ENCODE measurements at regions not wholly inside any gene's neighbourhood (a gene's known extent, or its start where the extent isn't known, plus 50 kb on each side); places are given as distances from the start of the nearest gene placed in this dataset.
"Not testable (repeated sequence)": the region's sequence is repeated elsewhere in the genome, so short reads cannot be mapped to it uniquely, and the experiment has no call there.

DNA sequence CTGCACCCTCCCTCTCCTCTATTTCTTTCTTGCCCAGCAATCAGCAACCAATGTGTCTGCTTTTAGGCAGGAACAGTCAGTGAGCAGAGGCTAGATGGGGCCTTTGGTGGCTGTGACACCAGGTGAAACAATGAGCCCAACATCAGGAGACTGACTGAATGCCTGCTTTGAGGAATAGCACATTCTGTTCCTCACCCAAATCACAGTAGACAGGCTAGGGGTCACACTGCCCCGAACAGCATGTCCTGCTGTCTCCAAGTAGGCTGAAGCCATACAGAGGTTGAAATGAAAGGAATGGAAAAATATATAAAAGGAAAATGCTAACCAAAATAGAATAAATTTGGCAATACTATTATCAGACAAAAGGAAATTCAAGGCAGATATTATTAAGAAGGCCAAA lies 122.5 kb upstream of the GDNF start:
- DNase-seq (ENCODE audit: low read depth in 2 of 2): no peak

DNA sequence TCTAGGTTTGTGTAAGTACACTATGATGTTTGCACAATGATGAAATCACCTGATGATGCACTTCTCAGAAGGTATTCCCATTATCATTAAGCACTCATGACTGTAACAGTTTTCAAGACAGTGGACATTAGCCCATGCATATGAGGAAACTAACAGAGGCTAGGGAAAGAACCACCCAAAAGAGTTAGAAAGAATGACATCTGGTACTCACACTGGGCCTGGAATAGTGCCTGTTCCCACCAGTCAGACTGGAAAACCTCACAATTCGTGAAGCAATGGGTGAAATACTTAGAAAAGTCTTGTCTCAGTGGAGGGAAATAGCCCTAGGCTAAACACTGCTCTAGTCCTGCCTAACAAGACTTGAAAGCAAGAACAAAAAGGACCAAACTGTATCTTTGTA lies 117.4 kb upstream of the GDNF start:
- DNase-seq (ENCODE audit: low read depth in 2 of 2): no peak

DNA sequence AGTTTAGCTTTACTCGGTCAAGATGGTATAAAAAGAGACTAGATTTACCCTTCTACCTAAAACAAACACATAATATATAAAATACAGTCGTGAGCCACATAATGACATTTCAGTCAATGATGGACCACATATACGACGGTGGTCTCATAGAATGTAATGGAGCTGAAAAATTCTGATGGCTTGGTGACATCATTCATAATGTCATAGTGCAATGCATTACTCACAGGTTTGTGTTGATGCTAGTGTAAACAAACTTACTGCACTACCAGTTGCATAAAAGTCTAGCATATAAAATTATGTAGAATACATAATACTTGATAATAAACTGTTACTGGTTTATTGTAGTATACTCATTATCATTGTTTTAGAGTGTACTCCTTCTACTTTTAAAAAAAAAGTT lies 115.9 kb upstream of the GDNF start:
- no peak for DNase-seq (ENCODE audit: low read depth in 2 of 2)

DNA sequence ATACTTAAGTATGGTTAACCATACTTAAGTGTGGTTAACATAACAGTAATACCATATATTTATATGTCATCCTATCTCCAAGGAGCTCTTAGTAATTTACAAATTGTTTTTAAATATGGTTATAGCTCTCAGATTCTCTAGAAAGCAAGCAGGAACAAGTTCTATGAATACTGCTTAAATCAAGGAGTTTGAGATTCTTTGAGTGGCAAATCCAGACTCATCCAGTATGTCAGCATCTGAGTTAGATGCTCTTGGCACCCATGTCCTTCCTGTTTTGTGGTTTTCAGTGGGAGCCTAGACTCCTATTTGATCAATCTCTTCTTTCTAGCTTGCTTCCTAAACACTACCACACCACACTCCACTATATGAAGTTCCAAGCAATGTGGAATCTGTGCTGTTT lies 114.7 kb upstream of the GDNF start:
- no peak for DNase-seq (ENCODE audit: low read depth in 2 of 2)

DNA sequence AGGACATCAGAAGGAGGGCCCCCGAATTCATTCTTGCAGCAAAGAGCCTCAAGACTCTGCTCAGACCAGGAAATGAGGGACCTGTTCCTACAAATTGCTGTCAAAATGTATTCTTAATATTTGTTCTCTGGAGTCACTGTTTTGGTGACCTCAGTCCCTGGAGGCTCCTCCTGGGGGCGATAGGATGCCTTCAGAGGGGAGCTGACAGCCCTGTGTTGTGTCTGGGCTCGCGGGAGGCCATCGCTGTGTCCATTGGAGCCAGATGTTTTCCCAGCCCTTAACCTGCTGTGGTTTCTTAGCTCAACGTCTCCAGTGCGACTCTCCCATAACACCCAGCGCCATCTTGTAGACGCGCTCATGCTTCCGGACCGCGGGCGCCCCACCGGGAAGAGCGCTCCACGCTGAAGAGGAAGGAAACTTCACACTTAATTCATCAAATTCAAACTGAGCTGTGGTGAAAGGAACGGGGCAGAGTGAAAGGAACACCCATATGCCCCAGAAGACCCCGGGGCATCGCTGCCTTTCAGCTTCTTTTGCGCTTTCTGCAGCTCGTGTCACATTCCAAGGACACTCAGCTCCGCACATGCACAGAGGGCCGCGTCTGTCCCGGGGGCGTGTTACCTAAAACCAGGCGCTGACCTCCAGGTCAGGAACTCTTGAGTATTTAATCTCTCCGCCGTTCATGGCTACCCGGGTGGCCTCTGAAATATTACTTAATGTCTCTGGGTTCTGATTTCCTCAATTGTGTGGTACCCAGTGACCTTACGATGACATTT lies 112.3 kb upstream of the GDNF start:
- no peak for DNase-seq (ENCODE audit: low read depth in 2 of 2)

DNA sequence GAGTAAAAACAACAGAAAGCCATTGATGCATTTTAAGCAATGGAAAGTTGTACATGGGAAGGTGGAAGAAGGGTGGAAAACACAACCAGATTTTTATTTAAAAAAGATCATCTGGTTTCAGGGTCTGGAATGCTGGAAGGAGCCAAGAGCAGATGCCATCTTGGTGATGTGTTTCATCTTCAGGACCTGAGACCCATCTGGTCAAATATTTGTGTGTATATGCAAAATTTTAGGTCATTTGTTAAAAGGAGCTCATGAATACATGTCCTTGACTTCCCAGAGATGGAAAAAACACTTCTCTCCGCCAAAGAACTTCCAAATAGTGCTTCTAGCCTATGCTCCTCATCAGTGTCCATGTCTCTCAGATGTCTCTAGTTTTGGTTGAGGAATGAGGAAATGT lies 110.6 kb upstream of the GDNF start:
- no peak for DNase-seq (ENCODE audit: low read depth in 2 of 2)

DNA sequence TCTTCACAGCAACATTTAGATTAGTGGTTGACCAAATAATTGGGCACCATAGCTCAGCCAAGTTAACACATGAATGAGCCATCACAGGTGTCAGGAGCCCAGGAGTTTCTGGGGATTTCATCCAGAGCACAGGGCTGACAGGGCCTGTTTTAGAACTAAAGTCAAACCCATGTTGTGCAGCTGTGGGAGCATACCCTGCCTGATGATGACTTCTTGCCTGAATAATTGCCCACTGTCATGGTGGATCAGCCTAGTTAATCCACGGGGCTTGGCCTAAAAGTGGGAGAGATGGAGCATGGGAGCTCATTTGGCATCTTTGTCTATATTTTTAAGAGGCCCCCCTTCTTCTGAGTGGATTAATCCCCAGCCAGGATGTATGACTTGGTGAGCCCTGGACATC lies 105.6 kb upstream of the GDNF start:
- no peak for DNase-seq (ENCODE audit: low read depth in 2 of 2)

DNA sequence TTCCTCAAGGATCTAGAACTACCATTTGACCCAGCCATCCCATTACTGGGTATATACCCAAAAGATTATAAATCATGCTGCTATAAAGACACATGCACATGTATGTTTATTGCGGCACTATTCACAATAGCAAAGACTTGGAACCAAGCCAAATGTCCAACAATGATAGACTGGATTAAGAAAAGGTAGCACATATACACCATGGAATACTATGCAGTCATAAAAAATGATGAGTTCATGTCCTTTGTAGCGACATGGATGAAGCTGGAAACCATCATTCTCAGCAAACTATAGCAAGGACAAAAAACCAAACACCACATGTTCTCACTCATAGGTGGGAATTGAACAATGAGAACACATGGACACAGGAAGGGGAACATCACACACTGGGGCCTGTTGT lies 103.3 kb upstream of the GDNF start:
- DNase-seq (ENCODE audit: low read depth in 2 of 2): not testable (repeated sequence)

DNA sequence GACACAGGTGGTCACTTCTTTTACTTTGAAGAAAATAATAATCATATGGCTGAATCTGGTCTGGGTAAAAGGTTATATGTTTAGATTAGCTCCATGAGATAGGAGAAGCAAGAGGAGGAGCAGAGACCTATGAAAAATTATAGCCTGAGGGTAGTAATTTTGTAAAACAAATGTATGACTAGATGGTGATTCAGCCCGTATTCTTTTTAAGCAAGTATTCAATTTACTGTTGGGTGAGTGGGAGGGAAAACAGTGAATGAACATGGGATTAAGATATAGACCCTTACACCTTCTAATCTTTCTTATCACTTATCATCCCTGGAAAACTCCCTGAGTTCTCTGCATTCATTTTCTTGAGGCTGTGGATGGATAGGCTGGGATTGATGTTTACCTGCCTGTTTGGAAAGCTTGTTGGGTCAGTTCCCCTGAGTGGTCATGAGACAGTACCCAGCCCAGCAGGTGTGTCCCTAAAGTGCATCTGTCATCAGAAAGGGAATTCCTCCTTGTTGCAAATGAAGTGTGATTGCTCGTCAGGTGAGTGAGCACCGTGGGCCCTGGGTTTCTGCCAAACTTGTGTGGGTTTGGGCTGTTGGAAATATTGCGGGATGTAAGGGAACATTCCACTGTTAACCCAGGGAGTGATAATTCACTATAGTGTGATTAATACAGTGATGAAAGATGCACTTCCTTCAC lies 101.2 kb upstream of the GDNF start:
- DNase-seq (ENCODE audit: low read depth in 2 of 2): no peak

DNA sequence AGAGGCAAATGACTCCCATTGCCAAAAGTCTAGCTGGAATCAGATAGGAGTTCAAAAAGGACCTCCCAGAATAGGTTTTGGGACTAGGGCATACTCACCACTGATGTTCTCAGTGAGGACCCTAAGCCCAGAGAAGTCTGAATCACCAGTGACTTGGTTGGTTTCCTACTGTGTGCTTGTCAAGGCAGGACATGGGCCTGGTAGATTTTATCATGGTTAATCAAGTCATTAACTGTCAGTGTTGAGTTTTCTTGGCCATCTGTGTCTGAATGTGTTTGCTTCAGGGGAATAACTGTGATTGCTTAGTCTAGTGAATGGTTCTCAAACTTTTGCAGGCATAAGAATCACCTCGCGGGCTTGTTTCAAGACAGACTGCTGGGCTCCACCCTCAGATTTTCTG lies 99.0 kb upstream of the GDNF start:
- DNase-seq (ENCODE audit: low read depth in 2 of 2): no peak

DNA sequence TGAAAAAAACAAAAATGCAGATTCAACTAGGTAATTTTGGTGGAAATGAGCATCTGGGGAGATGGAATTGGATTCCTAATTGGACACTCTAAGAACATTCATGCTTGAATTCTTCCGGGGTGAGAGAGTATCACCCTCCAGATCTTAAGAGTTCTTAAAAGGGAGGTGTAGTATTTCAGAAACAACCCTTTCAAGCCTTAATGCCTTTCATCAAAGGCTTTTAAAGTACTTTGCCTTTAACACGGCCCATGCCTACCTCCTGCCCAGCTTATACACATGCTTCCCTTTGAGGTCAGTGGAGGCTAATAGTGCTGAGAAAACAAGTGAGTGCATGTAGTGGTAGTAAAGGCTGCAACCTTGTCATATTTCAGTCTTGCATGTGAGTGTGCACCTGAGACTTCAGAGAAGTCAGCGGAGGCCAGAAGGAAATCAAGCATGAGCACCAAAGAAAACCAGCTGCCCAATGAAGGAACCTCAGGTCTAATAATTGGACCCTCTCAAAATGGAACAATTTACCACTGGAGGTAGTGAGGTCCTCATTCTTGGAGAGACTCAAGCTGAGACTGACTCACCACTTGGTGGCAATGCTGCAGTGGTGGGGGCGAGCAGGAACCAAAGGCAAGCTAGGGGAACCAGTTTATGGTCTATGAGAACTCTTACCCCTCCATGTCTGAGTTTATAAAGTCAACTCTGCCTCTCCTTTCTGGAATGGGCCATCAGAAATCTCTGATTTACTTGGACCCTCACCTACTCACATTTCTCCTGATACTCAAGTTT lies 98.4 kb upstream of the GDNF start:
- DNase-seq (ENCODE audit: low read depth in 2 of 2): no peak

DNA sequence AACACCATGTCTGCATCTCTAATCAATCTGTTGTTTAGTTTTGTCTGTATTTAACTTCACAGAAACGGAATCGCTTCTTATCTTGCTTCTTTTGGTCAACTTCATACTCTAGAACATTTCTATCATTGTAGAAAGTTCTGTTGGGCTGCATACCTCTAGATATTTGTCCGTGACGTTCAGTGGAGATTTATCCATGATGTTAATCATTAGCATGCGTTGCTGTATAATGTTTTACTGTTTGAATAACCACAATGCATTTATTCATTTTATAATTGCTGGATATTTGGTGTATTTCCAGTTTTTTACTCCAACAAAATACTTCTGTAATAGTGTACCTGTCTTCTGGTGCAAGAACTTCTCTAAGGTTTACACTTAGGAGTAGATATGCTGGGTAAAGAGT lies 96.2 kb upstream of the GDNF start:
- DNase-seq (ENCODE audit: low read depth in 2 of 2): no peak

DNA sequence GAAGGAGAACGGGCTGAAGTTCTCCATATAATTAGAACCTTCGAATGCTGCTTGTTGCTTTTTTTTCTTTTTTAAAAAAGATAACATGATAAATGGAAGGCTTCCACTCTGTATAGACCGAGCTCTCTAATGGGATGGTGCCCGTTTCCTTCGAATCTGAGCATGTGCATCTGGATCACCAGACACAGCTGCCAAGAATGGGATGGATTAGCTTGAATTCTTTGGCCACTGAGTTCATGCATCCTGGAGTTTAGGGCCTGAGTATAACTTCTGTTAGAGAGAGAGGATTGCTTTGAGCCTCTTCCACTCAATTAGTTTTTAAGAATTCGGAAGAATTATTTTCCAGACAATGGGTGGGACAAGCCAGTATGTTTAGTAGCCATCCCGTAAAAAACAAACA lies 93.7 kb upstream of the GDNF start:
- no peak for DNase-seq (ENCODE audit: low read depth in 2 of 2)

DNA sequence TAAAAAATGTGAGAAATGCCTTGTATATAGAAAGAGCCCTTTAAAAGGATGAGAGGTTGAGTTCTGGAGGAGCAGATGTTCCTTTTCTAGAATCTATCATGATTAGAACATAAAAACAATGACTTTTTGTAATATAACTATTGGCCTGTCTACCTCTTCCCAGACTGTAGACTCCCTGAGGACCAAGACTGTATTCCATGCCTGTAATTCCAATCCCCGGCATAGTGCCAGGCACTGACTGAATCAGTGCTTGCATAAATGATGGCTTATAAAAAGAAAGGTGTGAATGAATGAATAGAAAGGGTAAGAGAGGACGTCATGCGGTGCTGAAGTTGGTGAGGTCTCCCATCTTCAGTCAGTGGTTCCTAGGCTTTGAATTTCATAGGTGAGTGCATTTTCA lies 92.6 kb upstream of the GDNF start:
- DNase-seq (ENCODE audit: low read depth in 2 of 2): no peak

DNA sequence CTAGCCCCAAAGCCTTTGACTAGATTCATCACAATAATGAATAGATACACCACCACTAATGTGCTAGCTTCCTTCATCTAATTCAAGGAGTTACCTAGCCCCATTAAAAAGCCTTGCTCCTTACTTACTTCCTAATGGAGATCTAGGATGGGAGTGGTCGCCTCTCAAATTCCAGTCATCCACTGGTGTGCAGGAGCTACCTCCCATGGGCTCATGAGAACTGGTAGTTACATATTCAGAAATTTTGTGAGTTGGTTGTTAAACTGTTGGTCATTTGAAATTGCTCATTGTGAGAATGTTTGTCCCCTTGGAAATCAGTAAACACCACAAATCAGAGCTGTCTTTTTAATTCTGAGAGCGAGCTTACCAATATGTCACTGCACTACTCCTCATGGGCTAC lies 91.7 kb upstream of the GDNF start:
- no peak for DNase-seq (ENCODE audit: low read depth in 2 of 2)

DNA sequence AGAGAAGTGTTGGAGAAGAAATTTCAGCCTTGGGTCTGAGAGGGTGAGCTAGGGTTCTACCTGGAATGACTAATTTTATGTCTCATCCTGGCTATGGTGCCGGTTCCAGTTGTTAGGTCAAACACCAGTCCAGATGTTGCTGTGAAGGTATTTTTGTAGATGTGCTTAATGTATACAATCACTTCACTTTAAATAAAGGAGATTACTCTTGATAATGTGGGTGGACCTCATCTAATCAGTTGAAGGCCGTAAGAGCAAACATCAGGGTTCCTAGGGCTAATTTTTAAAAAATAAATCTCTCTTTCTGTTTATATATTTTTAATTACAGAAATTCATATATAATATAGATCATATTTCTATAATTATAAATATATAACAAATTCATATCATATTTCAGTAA lies 90.5 kb upstream of the GDNF start:
- no peak for DNase-seq (ENCODE audit: low read depth in 2 of 2)

DNA sequence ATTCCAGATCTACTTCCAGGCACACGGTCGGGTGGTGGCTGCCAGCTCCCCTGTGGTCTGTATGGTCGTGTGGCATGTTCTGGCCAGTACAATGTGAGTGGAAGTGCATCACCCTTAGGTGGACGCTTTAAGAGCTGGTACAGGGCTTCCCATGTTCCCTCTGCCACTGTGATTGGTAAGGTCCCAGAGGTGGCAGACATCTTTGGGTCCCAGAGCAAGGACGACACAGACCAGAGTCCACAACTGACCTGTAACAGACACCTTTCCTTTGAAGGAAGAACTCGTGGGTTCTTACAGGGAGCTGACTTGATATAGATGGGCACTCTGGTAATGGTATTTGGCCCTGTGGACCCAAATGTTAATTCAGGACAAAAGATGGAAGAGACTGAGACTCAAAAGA lies 90.0 kb upstream of the GDNF start:
- no peak for DNase-seq (ENCODE audit: low read depth in 2 of 2)

DNA sequence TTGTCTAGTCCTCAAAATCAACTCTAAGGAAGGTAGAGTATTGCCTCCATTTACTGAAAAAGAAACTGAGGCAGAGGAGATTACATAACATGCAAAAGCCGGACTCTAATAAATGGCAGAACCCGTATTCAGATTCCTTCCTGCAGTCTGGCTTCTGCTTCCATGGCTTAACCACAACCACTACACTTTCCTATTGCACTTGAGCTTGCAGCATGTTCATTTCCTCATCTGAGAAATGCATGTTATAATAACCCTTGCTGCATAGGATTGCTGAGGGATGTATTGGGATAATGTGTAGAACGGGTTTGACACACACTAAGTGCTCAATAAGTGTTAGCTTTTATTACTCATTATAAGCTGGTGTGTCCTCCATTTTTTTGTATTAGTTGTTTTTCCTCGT lies 87.9 kb upstream of the GDNF start:
- not testable (repeated sequence) for DNase-seq (ENCODE audit: low read depth in 2 of 2)

DNA sequence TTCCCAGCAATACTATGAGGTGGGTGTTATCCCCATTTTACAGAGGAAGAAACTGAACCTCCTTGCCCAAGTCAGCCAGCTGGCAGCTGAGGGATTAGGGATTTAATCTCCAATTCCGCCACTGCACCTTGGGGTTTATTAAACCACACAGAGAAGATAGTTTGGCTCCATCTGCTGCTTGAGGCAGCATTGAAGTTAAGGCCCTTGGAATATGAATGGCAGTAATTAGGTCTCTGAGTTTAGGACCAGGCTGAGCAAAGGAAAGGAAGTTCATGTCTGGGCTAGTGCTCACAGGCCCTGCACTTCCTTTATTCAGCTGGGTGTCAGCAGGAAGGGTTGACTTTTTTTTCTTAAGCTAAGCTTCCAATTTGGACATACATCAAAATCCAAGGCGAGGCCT lies 86.9 kb upstream of the GDNF start:
- DNase-seq (ENCODE audit: low read depth in 2 of 2): no peak

DNA sequence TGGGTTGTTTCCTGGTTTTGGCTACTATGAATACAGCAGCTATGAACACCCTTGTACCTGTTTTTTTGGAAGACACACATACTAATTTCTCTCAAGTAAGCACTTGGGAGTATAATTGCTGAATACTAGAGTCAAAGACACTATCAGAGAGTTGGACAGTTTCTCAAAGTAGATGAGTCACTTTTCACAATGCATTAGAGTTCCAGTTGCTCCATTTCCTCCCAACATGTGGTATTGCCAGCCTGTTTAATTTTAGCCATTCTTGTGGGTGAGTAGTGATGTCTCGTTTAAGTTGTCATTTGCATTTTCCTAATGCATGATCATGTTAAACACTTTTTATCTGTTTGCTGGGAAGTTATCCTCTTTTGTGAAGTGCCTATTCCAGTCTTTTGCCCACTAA lies 81.6 kb upstream of the GDNF start:
- DNase-seq (ENCODE audit: low read depth in 2 of 2): no peak

DNA sequence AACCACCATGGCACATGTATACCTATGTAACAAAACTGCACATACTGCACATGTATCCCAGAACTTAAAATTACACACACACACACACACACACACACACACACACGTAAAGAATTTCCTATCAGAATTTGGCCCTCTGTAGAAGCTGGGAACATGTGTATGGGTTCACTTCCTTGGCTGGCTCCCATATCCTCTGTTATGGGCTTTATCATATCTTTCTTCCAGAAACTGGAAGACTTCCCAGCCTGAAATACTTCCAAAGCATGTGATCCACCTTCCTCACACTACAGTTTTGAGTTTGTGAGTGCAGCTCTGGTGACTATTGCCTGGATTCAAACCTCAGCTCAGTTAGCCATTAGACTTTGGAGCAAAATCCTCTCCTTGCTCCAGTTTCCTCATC lies 78.6 kb upstream of the GDNF start:
- peak; percentile 27 to 29 for DNase-seq (ENCODE audit: low read depth in 2 of 2)

DNA sequence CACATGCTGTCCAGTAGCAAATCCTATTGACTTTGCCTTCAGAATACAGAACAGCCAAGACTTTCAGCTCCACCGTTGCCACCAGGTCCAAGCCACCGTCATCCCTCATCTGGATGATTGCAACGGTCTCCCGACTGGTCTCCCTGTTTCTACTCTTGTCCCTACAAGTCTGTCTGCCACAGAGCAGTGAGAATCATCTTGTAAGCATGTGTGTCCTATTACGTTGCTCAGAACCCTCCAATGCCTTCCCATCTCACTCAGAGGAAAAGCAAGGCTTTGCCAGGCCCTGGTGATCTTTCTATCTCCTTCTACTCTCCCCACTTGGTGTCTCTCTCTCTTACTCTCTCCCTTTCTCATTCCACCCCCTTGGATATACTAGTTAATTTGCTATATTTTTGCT lies 76.7 kb upstream of the GDNF start:
- DNase-seq (ENCODE audit: low read depth in 2 of 2): no peak
